Testis (tissue), 2 donors: ENCODE measurements at regions not wholly inside any gene's neighbourhood (a gene's known extent, or its start where the extent isn't known, plus 50 kb on each side); places are given as distances from the start of the nearest gene placed in this dataset.

Experiments
- DNase-seq: peaks from one replicate; pipeline ENCODE4 v3.0.0-alpha.2; 2019
- H3K27ac ChIP-seq, 2 donors: fragments of 200-600 bp; sonication (generic); one replicate each; pipeline ENCODE4 v1.5.1; 2019
- H3K27me3 ChIP-seq: fragments of 200-600 bp; sonication (generic); one replicate; pipeline ENCODE4 v1.5.1; 2019
- H3K36me3 ChIP-seq: fragments of 200-600 bp; sonication (generic); one replicate; pipeline ENCODE4 v1.5.1; 2017; ENCODE audit warnings: low read depth; ENCODE audit errors: missing control alignments
- H3K4me1 ChIP-seq: fragments of 200-600 bp; sonication (generic); one replicate; pipeline ENCODE4 v1.5.1; 2019
- H3K4me3 ChIP-seq, 2 donors: fragments of 200-600 bp; sonication (generic); one replicate each; pipeline ENCODE4 v1.5.1; 2017 to 2019
- H3K9me3 ChIP-seq: fragments of 200-600 bp; sonication (generic); one replicate; pipeline ENCODE4 v1.5.1; 2017
- POLR2A ChIP-seq: fragments of 450-650 bp; IDR thresholded peaks from one replicate; pipeline ENCODE4 v1.6.1; 2017; ENCODE audit warnings: antibody characterized with exemption, mild to moderate bottlenecking, moderate library complexity
- WGBS, 2 donors: methylation state at CpG; one replicate each; pipeline ENCODE4 v1.1.5; 2018; 5-methylcytosine and 5-hydroxymethylcytosine counted together
- intact Hi-C: fragments of 100-400 bp; cut with DNase I; formaldehyde crosslinking; loops from one replicate; pipeline ENCODE4 v1.15.1; 2023; ENCODE audit warnings: low total_unique reads
- TF ChIP-seq, protein P1 (sequence below), 3 experiments: fragments of 450-650 bp in 2 of 3; fragments of 200-600 bp in 1 of 3; sonication (generic) in 1 of 3; IDR thresholded peaks; one replicate each; pipeline ENCODE4 v1.5.1; 2016 to 2019; ENCODE audit warnings: antibody characterized with exemption in 3 of 3, mild to moderate bottlenecking in 2 of 3, moderate library complexity in 1 of 3

GRCh38 chr18:10398571-10398970, 55.9 kb upstream of the APCDD1 start:
- Histone ChIP-seq H3K27me3 (no peaks in the 10 kb centered on the region), H3K4me3 (no peak overlapping the region), H3K36me3 (no peaks in the 10 kb centered on the region), H3K9me3 (no peaks in the 10 kb centered on the region), H3K27ac (no peak overlapping the region), H3K4me1 (no peaks in the 10 kb centered on the region)
- WGBS, 2 donors: 66 to 83% methylated on average over 3 of the region's 3 CpGs
- DNase-seq: no peak
- intact Hi-C loops: no loop called here
- TF ChIP-seq POLR2A: no peak
- TF ChIP-seq, protein P1, sequence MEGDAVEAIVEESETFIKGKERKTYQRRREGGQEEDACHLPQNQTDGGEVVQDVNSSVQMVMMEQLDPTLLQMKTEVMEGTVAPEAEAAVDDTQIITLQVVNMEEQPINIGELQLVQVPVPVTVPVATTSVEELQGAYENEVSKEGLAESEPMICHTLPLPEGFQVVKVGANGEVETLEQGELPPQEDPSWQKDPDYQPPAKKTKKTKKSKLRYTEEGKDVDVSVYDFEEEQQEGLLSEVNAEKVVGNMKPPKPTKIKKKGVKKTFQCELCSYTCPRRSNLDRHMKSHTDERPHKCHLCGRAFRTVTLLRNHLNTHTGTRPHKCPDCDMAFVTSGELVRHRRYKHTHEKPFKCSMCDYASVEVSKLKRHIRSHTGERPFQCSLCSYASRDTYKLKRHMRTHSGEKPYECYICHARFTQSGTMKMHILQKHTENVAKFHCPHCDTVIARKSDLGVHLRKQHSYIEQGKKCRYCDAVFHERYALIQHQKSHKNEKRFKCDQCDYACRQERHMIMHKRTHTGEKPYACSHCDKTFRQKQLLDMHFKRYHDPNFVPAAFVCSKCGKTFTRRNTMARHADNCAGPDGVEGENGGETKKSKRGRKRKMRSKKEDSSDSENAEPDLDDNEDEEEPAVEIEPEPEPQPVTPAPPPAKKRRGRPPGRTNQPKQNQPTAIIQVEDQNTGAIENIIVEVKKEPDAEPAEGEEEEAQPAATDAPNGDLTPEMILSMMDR (IDR thresholded peaks at IDR 0.05): no peak

GRCh38 chr18:10399465-10399864, 55.0 kb upstream of the APCDD1 start:
- TF ChIP-seq, protein P1 (IDR thresholded peaks at IDR 0.05): no peak
- no peak for TF ChIP-seq POLR2A
- H3K9me3 ChIP-seq: no peaks in the 10 kb centered on the region
- H3K4me3 ChIP-seq: no peak overlapping the region
- intact Hi-C loops: no loop called here
- WGBS, 2 donors: 77 to 96% methylated on average over 5 of the region's 5 CpGs
- no peaks in the 10 kb centered on the region for H3K27me3 ChIP-seq
- H3K36me3 ChIP-seq: no peaks in the 10 kb centered on the region
- no peak for DNase-seq
- no peak overlapping the region for H3K27ac ChIP-seq
- H3K4me1 ChIP-seq: no peaks in the 10 kb centered on the region

DNA sequence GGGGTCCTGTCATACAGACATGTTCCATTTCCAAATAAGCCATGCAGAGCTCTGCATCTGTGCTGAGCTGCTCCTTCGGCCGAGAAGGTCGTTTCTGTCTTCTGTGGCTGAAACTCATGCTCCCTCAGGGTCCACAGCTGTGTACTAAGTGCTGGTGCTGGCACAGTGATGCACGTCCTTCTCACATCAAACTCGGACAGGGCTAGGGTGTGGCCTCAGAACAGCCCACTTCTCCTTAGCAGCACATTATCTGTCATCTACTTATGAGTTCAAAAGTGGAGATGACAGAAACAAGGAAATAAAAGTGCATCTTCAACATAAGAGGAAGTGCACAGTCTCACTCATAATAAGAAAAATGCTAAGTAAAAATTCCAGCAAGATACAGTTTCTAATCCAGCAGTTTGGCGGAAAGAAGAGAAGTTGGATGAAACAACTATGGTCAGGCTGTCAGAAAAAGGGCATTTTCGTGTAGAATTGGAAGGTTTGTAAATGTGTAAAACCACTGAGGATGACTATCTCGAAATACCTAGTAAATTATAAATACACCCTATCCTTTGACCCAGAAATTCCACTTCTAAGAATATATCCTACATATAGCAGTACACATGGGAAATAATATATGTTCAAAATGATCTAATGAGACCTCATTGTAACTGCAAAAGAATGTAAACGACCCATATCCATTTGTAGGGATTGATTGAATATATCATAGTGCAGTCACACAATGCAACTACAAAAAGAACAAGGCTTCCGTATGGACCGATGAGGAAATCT, 53.7 kb upstream of the APCDD1 start:
- Histone ChIP-seq H3K4me3 (no peak overlapping the region), H3K9me3 (no peaks in the 10 kb centered on the region), H3K36me3 (no peaks in the 10 kb centered on the region), H3K4me1 (no peaks in the 10 kb centered on the region), H3K27me3 (no peaks in the 10 kb centered on the region), H3K27ac (no peak overlapping the region)
- intact Hi-C loops: no loop called here
- DNase-seq: no peak
- TF ChIP-seq POLR2A: no peak
- WGBS, 2 donors: 79 to 81% methylated on average over 11 of the region's 11 CpGs

GRCh38 chr18:10401521-10401920, 52.9 kb upstream of the APCDD1 start:
- no peaks in the 10 kb centered on the region for H3K36me3 ChIP-seq
- no peaks in the 10 kb centered on the region for H3K4me1 ChIP-seq
- H3K27me3 ChIP-seq: no peaks in the 10 kb centered on the region
- no peaks in the 10 kb centered on the region for H3K9me3 ChIP-seq
- H3K4me3 ChIP-seq: no peak overlapping the region
- no peak for DNase-seq
- no peak overlapping the region for H3K27ac ChIP-seq
- WGBS, 2 donors: 42 to 46% methylated on average over 4 of the region's 5 CpGs
- no peak for TF ChIP-seq POLR2A
- TF ChIP-seq, protein P1 (IDR thresholded peaks at IDR 0.05): no peak
- intact Hi-C loops: no loop called here

DNA sequence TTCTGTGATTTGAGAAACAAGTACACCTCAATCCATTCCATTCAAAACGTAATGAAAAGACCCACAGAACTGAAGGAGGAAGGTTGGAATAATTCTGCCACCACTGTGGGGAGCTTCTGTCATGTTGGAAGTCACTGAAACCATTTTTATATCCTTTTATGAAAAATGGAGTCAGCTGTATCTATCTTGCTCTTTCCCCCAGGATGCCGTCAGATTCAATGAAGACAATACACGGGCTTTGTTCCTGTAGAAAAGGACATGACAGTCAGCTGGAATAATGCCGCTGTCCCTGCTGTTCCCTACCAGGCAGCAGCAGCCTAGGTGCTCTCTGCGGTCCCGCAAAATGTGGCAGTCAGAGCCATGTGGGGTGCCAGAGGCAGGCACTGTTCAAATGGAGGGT, 52.5 kb upstream of the APCDD1 start:
- H3K4me3 ChIP-seq: no peak overlapping the region
- TF ChIP-seq, protein P1 (IDR thresholded peaks at IDR 0.05): no peak
- no peak for TF ChIP-seq POLR2A
- no peak overlapping the region for H3K27ac ChIP-seq
- no peaks in the 10 kb centered on the region for H3K9me3 ChIP-seq
- no peak for DNase-seq
- intact Hi-C loops: no loop called here
- no peaks in the 10 kb centered on the region for H3K27me3 ChIP-seq
- no peaks in the 10 kb centered on the region for H3K4me1 ChIP-seq
- H3K36me3 ChIP-seq: no peaks in the 10 kb centered on the region
- 85 to 91% methylated on average over 6 of the region's 6 CpGs for WGBS, 2 donors
